NB4 (cell line): ENCODE measurements at regions not wholly inside any gene's neighbourhood (a gene's known extent, or its start where the extent isn't known, plus 50 kb on each side); places are given as distances from the start of the nearest gene placed in this dataset.

ENCODE experiments used
- CTCF ChIP-seq: IDR thresholded peaks from one replicate; pipeline ENCODE4 v1.5.1; 2012; ENCODE audit warnings: low read depth, low read length
- POLR2A ChIP-seq: IDR thresholded peaks from 2 replicates; pipeline ENCODE4 v1.6.1; 2011; ENCODE audit warnings: mild to moderate bottlenecking; ENCODE audit not compliant: insufficient read length; ENCODE audit errors: extremely low read depth

GRCh38 chr10:78170026-78170475 lies 136.4 kb downstream of the RPS24 start:
- TF ChIP-seq POLR2A (no peak), CTCF (no peak)
